ENCODE measurements at regions not wholly inside any gene's neighbourhood (a gene's known extent, or its start where the extent isn't known, plus 50 kb on each side); places are given as distances from the start of the nearest gene placed in this dataset.

- H3K9me3 ChIP-seq (ENCODE audit: low read depth, low read length): no peaks in the 10 kb centered on the region
- no peak overlapping the region for H3K4me3 ChIP-seq (ENCODE audit: insufficient read depth, low read length)
- H3K4me1 ChIP-seq (ENCODE audit: insufficient read depth, low read length): no peaks in the 10 kb centered on the region
- H4K20me1 ChIP-seq (ENCODE audit: insufficient read depth, low read length): no peaks in the 10 kb centered on the region
- no peak for DNase-seq (ENCODE audit: insufficient read length, low spot score, missing footprints)
- H3K27ac ChIP-seq (ENCODE audit: low read depth, low read length): no peak overlapping the region
- TF ChIP-seq CTCF (IDR thresholded peaks at IDR 0.05; ENCODE audit: extremely low read depth, low read depth, low read length): no peak
- no peaks in the 10 kb centered on the region for H3K79me2 ChIP-seq (ENCODE audit: insufficient read depth, low read length)
- H3K27me3 ChIP-seq (ENCODE audit: insufficient read depth, low read length): peaks cover 2% of the 10 kb centered on the region
- H3K4me2 ChIP-seq (ENCODE audit: insufficient read depth, low read length): no peak overlapping the region
- no peak overlapping the region for H2AFZ ChIP-seq (ENCODE audit: low read length)
- H3K36me3 ChIP-seq (ENCODE audit: insufficient read depth, low read length): no peaks in the 10 kb centered on the region
Measured at GRCh38 chr1:228804640-228805413, 69.5 kb downstream of the RHOU start.

- no peak for DNase-seq (ENCODE audit: insufficient read length, low spot score, missing footprints)
- Histone ChIP-seq H3K27ac (ENCODE audit: low read depth, low read length) (no peak overlapping the region), H3K4me2 (ENCODE audit: insufficient read depth, low read length) (no peak overlapping the region), H3K4me3 (ENCODE audit: insufficient read depth, low read length) (no peak overlapping the region), H3K9me3 (ENCODE audit: low read depth, low read length) (no peaks in the 10 kb centered on the region), H3K27me3 (ENCODE audit: insufficient read depth, low read length) (peaks cover 2% of the 10 kb centered on the region), H2AFZ (ENCODE audit: low read length) (no peak overlapping the region), H3K79me2 (ENCODE audit: insufficient read depth, low read length) (no peaks in the 10 kb centered on the region), H4K20me1 (ENCODE audit: insufficient read depth, low read length) (no peaks in the 10 kb centered on the region), H3K36me3 (ENCODE audit: insufficient read depth, low read length) (no peaks in the 10 kb centered on the region), H3K4me1 (ENCODE audit: insufficient read depth, low read length) (no peaks in the 10 kb centered on the region)
- TF ChIP-seq CTCF (IDR thresholded peaks at IDR 0.05; ENCODE audit: extremely low read depth, low read depth, low read length): no peak
Measured at GRCh38 chr1:228807904-228808605, 72.8 kb downstream of the RHOU start.

GRCh38 chr1:228809621-228810394 lies 74.5 kb downstream of the RHOU start:
- no peak for TF ChIP-seq CTCF (IDR thresholded peaks at IDR 0.05; ENCODE audit: extremely low read depth, low read depth, low read length)
- Histone ChIP-seq H2AFZ (ENCODE audit: low read length) (no peak overlapping the region), H4K20me1 (ENCODE audit: insufficient read depth, low read length) (no peaks in the 10 kb centered on the region), H3K36me3 (ENCODE audit: insufficient read depth, low read length) (no peaks in the 10 kb centered on the region), H3K27ac (ENCODE audit: low read depth, low read length) (no peak overlapping the region), H3K4me3 (ENCODE audit: insufficient read depth, low read length) (no peak overlapping the region), H3K4me1 (ENCODE audit: insufficient read depth, low read length) (no peaks in the 10 kb centered on the region), H3K79me2 (ENCODE audit: insufficient read depth, low read length) (no peaks in the 10 kb centered on the region), H3K9me3 (ENCODE audit: low read depth, low read length) (no peaks in the 10 kb centered on the region), H3K4me2 (ENCODE audit: insufficient read depth, low read length) (no peak overlapping the region), H3K27me3 (ENCODE audit: insufficient read depth, low read length) (no peaks in the 10 kb centered on the region)
- DNase-seq (ENCODE audit: insufficient read length, low spot score, missing footprints): no peak

- H3K4me3 ChIP-seq (ENCODE audit: insufficient read depth, low read length): no peak overlapping the region
- H4K20me1 ChIP-seq (ENCODE audit: insufficient read depth, low read length): no peaks in the 10 kb centered on the region
- TF ChIP-seq CTCF (IDR thresholded peaks at IDR 0.05; ENCODE audit: extremely low read depth, low read depth, low read length): no peak
- no peaks in the 10 kb centered on the region for H3K27me3 ChIP-seq (ENCODE audit: insufficient read depth, low read length)
- H3K36me3 ChIP-seq (ENCODE audit: insufficient read depth, low read length): no peaks in the 10 kb centered on the region
- H3K4me2 ChIP-seq (ENCODE audit: insufficient read depth, low read length): no peak overlapping the region
- H2AFZ ChIP-seq (ENCODE audit: low read length): no peak overlapping the region
- no peaks in the 10 kb centered on the region for H3K9me3 ChIP-seq (ENCODE audit: low read depth, low read length)
- no peak for DNase-seq (ENCODE audit: insufficient read length, low spot score, missing footprints)
- no peak overlapping the region for H3K27ac ChIP-seq (ENCODE audit: low read depth, low read length)
- no peaks in the 10 kb centered on the region for H3K4me1 ChIP-seq (ENCODE audit: insufficient read depth, low read length)
- H3K79me2 ChIP-seq (ENCODE audit: insufficient read depth, low read length): no peaks in the 10 kb centered on the region
Measured at GRCh38 chr1:228810395-228810758, 75.1 kb downstream of the RHOU start.
